T-cell (primary cell): ENCODE measurements at regions not wholly inside any gene's neighbourhood (a gene's known extent, or its start where the extent isn't known, plus 50 kb on each side); places are given as distances from the start of the nearest gene placed in this dataset.

Experiments used
- ATAC-seq, 4 experiments: fragments of 200-7000 bp in 3 of 4; fragments of 150-1000 bp in 1 of 4; cut with Tn5 transposase; replicated peaks in 1 of 4; 1 replicate in 3 of 4; 2 replicates in 1 of 4; pipeline ENCODE4 v1.10.0; 2021; ENCODE audit warnings: moderate library complexity in 3 of 4, mild to moderate bottlenecking in 2 of 4, moderate number of reproducible peaks in 1 of 4
- CTCF ChIA-PET, 2 donors: fragments of 300-600 bp; sonication (Branson Sonifier 250); formaldehyde crosslinking; loops; one replicate each; lab custom pipeline; 2022; ENCODE audit warnings: antibody characterized with exemption in 2 of 2; lab: Charles Lee
- POLR2A ChIA-PET, 2 donors: fragments of 300-600 bp; sonication (Branson Sonifier 250); formaldehyde crosslinking; loops; one replicate each; lab custom pipeline; 2022; ENCODE audit warnings: antibody characterized with exemption in 2 of 2; lab: Charles Lee
- DNase-seq, 35 experiments: peaks; one replicate each; pipeline versions ENCODE4 v3.0.0 to v3.0.0-alpha.2; 2013 to 2023
- H3K27ac ChIP-seq: one replicate; pipeline ENCODE4 v1.5.1; 2013; ENCODE audit warnings: low read length
- H3K27me3 ChIP-seq, 2 experiments: replicated peaks in 1 of 2; 1 replicate in 1 of 2; 2 replicates in 1 of 2; pipeline versions ENCODE4 v1.6.1 to v1.7.0; 2013; ENCODE audit warnings: low read length in 1 of 2, mixed read lengths in 1 of 2; ENCODE audit not compliant: control insufficient read depth in 2 of 2, insufficient read depth in 2 of 2; ENCODE audit errors: extremely low read depth in 1 of 2
- H3K36me3 ChIP-seq, 2 donors: 1 replicate in 1 of 2; 2 replicates in 1 of 2; pipeline versions ENCODE4 v1.6.1 to v1.7.0; 2013; ENCODE audit warnings: low read length in 1 of 2; ENCODE audit not compliant: control insufficient read depth in 2 of 2, insufficient read depth in 1 of 2; ENCODE audit errors: extremely low read depth in 1 of 2
- H3K4me1 ChIP-seq, 2 experiments: 1 replicate in 1 of 2; 2 replicates in 1 of 2; pipeline versions ENCODE4 v1.6.1 to v1.7.0; 2013; ENCODE audit warnings: low read length in 2 of 2, mixed read lengths in 1 of 2; ENCODE audit not compliant: insufficient read depth in 2 of 2, control insufficient read depth in 1 of 2; ENCODE audit errors: extremely low read depth in 1 of 2
- H3K4me3 ChIP-seq, 2 donors: 1 replicate in 1 of 2; 2 replicates in 1 of 2; pipeline versions ENCODE4 v1.5.1 to v1.7.0; 2013; ENCODE audit warnings: mild to moderate bottlenecking in 2 of 2, low read length in 1 of 2, moderate library complexity in 1 of 2; ENCODE audit not compliant: control insufficient read depth in 1 of 2; ENCODE audit errors: extremely low read depth in 1 of 2
- H3K9me3 ChIP-seq: 2 replicates; pipeline ENCODE4 v1.7.0; 2013
- H3K27ac Mint-ChIP-seq, 2 donors: one replicate each; pipeline ENCODE4 v1.8.0; 2020 to 2021; ENCODE audit warnings: mild to moderate bottlenecking in 2 of 2, mixed read lengths in 2 of 2
- H3K27me3 Mint-ChIP-seq, 2 donors: one replicate each; pipeline ENCODE4 v1.8.0; 2021 to 2022; ENCODE audit warnings: mixed read lengths in 2 of 2
- H3K36me3 Mint-ChIP-seq: one replicate; pipeline ENCODE4 v1.8.0; 2021; ENCODE audit warnings: mixed read lengths
- H3K4me1 Mint-ChIP-seq, 3 donors: one replicate each; pipeline ENCODE4 v1.8.0; 2020 to 2022; ENCODE audit warnings: mixed read lengths in 3 of 3, mild to moderate bottlenecking in 1 of 3
- H3K4me3 Mint-ChIP-seq, 3 donors: one replicate each; pipeline ENCODE4 v1.8.0; 2020 to 2022; ENCODE audit warnings: mild to moderate bottlenecking in 3 of 3, mixed read lengths in 3 of 3, moderate library complexity in 3 of 3
- H3K9me3 Mint-ChIP-seq, 3 donors: one replicate each; pipeline ENCODE4 v1.8.0; 2020 to 2022; ENCODE audit warnings: mixed read lengths in 3 of 3
- WGBS: methylation state at CpG from one replicate; pipeline ENCODE4 v1.1.5; 2013; ENCODE audit warnings: missing lambda C conversion rate; ENCODE audit not compliant: insufficient coverage; 5-methylcytosine and 5-hydroxymethylcytosine counted together

- ATAC-seq (no peak), DNase-seq (no peak)
- Mint-ChIP-seq H3K36me3 (no peaks in the 10 kb centered on the region), H3K27me3 (no peaks in the 10 kb centered on the region), H3K27ac (no peak overlapping the region), H3K4me3 (no peak overlapping the region), H3K9me3 (peaks cover 6 to 14% (median 12%) of the 10 kb centered on the region in 3 donors), H3K4me1 (no peaks in the 10 kb centered on the region)
- CTCF ChIA-PET = no interaction called here
- POLR2A ChIA-PET = interaction anchor here in 1 of 2 donors (0.6 kb wide), 1 partner anchor 57 kb away, joined by 4 read pairs; no protein-coding TSS in a partner anchor
- Histone ChIP-seq H3K4me3 (no peak overlapping the region), H3K9me3 (no peaks in the 10 kb centered on the region), H3K4me1 (no peaks in the 10 kb centered on the region), H3K27ac (no peak overlapping the region), H3K27me3 (no peaks in the 10 kb centered on the region), H3K36me3 (no peaks in the 10 kb centered on the region)
- 73% methylated on average over 2 of the region's 4 CpGs for WGBS
These were observed 421.1 kb downstream of the PTH2R start for GRCh38 chr2:208827549-208828221.

- Mint-ChIP-seq H3K27ac (no peak overlapping the region), H3K4me3 (no peak overlapping the region), H3K36me3 (no peaks in the 10 kb centered on the region), H3K27me3 (no peaks in the 10 kb centered on the region), H3K4me1 (no peaks in the 10 kb centered on the region), H3K9me3 (peaks cover 10 to 14% (median 14%) of the 10 kb centered on the region in 3 donors)
- 78% methylated on average over 2 of the region's 3 CpGs for WGBS
- H3K9me3 ChIP-seq = no peaks in the 10 kb centered on the region
- ChIA-PET POLR2A (no interaction called here), CTCF (no interaction called here)
- no peaks in the 10 kb centered on the region for H3K27me3 ChIP-seq
- H3K36me3 ChIP-seq = no peaks in the 10 kb centered on the region
- no peaks in the 10 kb centered on the region for H3K4me1 ChIP-seq
- ATAC-seq = no peak
- no peak overlapping the region for H3K4me3 ChIP-seq
- DNase-seq = no peak
- no peak overlapping the region for H3K27ac ChIP-seq
These were observed 423.6 kb downstream of the PTH2R start for GRCh38 chr2:208830203-208830602.

- H3K4me3 ChIP-seq = no peak overlapping the region
- no peaks in the 10 kb centered on the region for H3K36me3 Mint-ChIP-seq
- ATAC-seq (no peak), DNase-seq (no peak)
- no CpG with 5 or more reads among the region's 1 CpG for WGBS
- CTCF ChIA-PET = no interaction called here
- no peak overlapping the region for H3K4me3 Mint-ChIP-seq
- H3K27ac ChIP-seq = no peak overlapping the region
- H3K27ac Mint-ChIP-seq = no peak overlapping the region
- H3K27me3 ChIP-seq = no peaks in the 10 kb centered on the region
- peaks cover 1 to 12% (median 9%) of the 10 kb centered on the region in 3 donors for H3K9me3 Mint-ChIP-seq
- no peaks in the 10 kb centered on the region for H3K36me3 ChIP-seq
- no peaks in the 10 kb centered on the region for H3K27me3 Mint-ChIP-seq
- H3K4me1 ChIP-seq = no peaks in the 10 kb centered on the region
- H3K4me1 Mint-ChIP-seq = no peaks in the 10 kb centered on the region
- POLR2A ChIA-PET = no interaction called here
- no peaks in the 10 kb centered on the region for H3K9me3 ChIP-seq
These were observed 441.1 kb downstream of the PTH2R start for GRCh38 chr2:208847651-208848050.

- H3K27me3 ChIP-seq = no peaks in the 10 kb centered on the region
- H3K27me3 Mint-ChIP-seq = no peaks in the 10 kb centered on the region
- H3K4me1 ChIP-seq = no peaks in the 10 kb centered on the region
- H3K27ac ChIP-seq = no peak overlapping the region
- no peaks in the 10 kb centered on the region for H3K36me3 Mint-ChIP-seq
- DNase-seq (no peak), ATAC-seq (no peak)
- H3K4me3 Mint-ChIP-seq = no peak overlapping the region
- no peaks in the 10 kb centered on the region for H3K36me3 ChIP-seq
- POLR2A ChIA-PET = no interaction called here
- CTCF ChIA-PET = no interaction called here
- H3K4me3 ChIP-seq = no peak overlapping the region
- no peaks in the 10 kb centered on the region for H3K9me3 ChIP-seq
- 83% methylated on average over 1 of the region's 6 CpGs for WGBS
- no peaks in the 10 kb centered on the region for H3K4me1 Mint-ChIP-seq
- H3K27ac Mint-ChIP-seq = no peak overlapping the region
- H3K9me3 Mint-ChIP-seq = peaks cover 21 to 42% (median 25%) of the 10 kb centered on the region in 3 donors
These were observed 448.1 kb downstream of the PTH2R start for GRCh38 chr2:208854717-208855116.

GRCh38 chr2:208867374-208867773, 460.8 kb downstream of the PTH2R start:
- POLR2A ChIA-PET = no interaction called here

GRCh38 chr2:208872591-208872990, 466.0 kb downstream of the PTH2R start:
- CTCF ChIA-PET = no interaction called here
- DNase-seq = no peak

More at GRCh38 chr2:208867374-208867773, 460.8 kb downstream of the PTH2R start:
- Histone ChIP-seq H3K36me3 (no peaks in the 10 kb centered on the region), H3K27ac (no peak overlapping the region), H3K4me1 (no peaks in the 10 kb centered on the region), H3K4me3 (no peak overlapping the region), H3K9me3 (no peaks in the 10 kb centered on the region), H3K27me3 (no peaks in the 10 kb centered on the region)
- Mint-ChIP-seq H3K4me1 (no peaks in the 10 kb centered on the region), H3K4me3 (no peak overlapping the region), H3K27ac (no peak overlapping the region), H3K36me3 (no peaks in the 10 kb centered on the region), H3K9me3 (peaks cover 5 to 14% (median 7%) of the 10 kb centered on the region in 3 donors), H3K27me3 (no peaks in the 10 kb centered on the region)
- no peak for ATAC-seq
- DNase-seq = no peak
- CTCF ChIA-PET = no interaction called here

More at GRCh38 chr2:208872591-208872990, 466.0 kb downstream of the PTH2R start:
- WGBS = no CpG with 5 or more reads among the region's 3 CpGs
- Mint-ChIP-seq H3K36me3 (no peaks in the 10 kb centered on the region), H3K27me3 (no peaks in the 10 kb centered on the region), H3K4me3 (no peak overlapping the region), H3K9me3 (peaks cover 7 to 16% (median 10%) of the 10 kb centered on the region in 3 donors), H3K4me1 (no peaks in the 10 kb centered on the region), H3K27ac (no peak overlapping the region)
- Histone ChIP-seq H3K9me3 (peaks cover 3% of the 10 kb centered on the region), H3K27ac (no peak overlapping the region), H3K4me3 (no peak overlapping the region), H3K27me3 (no peaks in the 10 kb centered on the region), H3K36me3 (no peaks in the 10 kb centered on the region), H3K4me1 (no peaks in the 10 kb centered on the region)
- POLR2A ChIA-PET = no interaction called here
- ATAC-seq = no peak
